Keratinocyte (primary cell): ENCODE measurements at regions not wholly inside any gene's neighbourhood (a gene's known extent, or its start where the extent isn't known, plus 50 kb on each side); places are given as distances from the start of the nearest gene placed in this dataset.

ENCODE experiments used
- DNase-seq: peaks from one replicate; pipeline ENCODE4 v3.0.0-alpha.2; 2011; ENCODE audit warnings: low read depth, missing footprints, low spot score
- FAIRE-seq: peaks from 2 replicates; lab custom pipeline; 2011; peaks lifted over from hg19 to GRCh38; lab: Jason Lieb, UNC
- H2AFZ ChIP-seq: 2 replicates; pipeline ENCODE4 v1.6.0; 2012; ENCODE audit warnings: low read length, control low read depth, inconsistent platforms; ENCODE audit not compliant: control insufficient read depth
- H3K27ac ChIP-seq: 2 replicates; pipeline ENCODE4 v1.5.1; 2011; ENCODE audit warnings: low read length; ENCODE audit not compliant: control insufficient read depth, insufficient read depth
- H3K27me3 ChIP-seq: 3 replicates; pipeline ENCODE4 v1.6.0; 2011; ENCODE audit warnings: low read length; ENCODE audit not compliant: control insufficient read depth, insufficient read depth; ENCODE audit errors: extremely low read depth
- H3K36me3 ChIP-seq, 2 experiments: 2 replicates in 1 of 2; 3 replicates in 1 of 2; pipeline ENCODE4 v1.5.1; 2011; ENCODE audit warnings: low read length in 2 of 2, mild to moderate bottlenecking in 1 of 2; ENCODE audit not compliant: control insufficient read depth in 2 of 2, insufficient read depth in 2 of 2; ENCODE audit errors: extremely low read depth in 1 of 2
- H3K4me1 ChIP-seq: 3 replicates; pipeline ENCODE4 v1.5.1; 2011; ENCODE audit warnings: low read length; ENCODE audit not compliant: control insufficient read depth, insufficient read depth; ENCODE audit errors: extremely low read depth
- H3K4me2 ChIP-seq: 3 replicates; pipeline ENCODE4 v1.6.0; 2011; ENCODE audit warnings: low read depth, low read length; ENCODE audit not compliant: control insufficient read depth, insufficient read depth; ENCODE audit errors: extremely low read depth
- H3K4me3 ChIP-seq, 3 experiments: fragments of 200-600 bp in 1 of 3; sonication (generic) in 1 of 3; 2 replicates in 2 of 3; 3 replicates in 1 of 3; pipeline ENCODE4 v1.5.1; 2011 to 2016; ENCODE audit warnings: low read length in 3 of 3, mild to moderate bottlenecking in 3 of 3, control low read depth in 2 of 3, inconsistent platforms in 1 of 3, low read depth in 1 of 3, mixed read lengths in 1 of 3, mixed run types in 1 of 3, moderate library complexity in 1 of 3; ENCODE audit not compliant: control insufficient read depth in 2 of 3, insufficient read depth in 2 of 3; ENCODE audit errors: extremely low read depth in 1 of 3
- H3K79me2 ChIP-seq: 2 replicates; pipeline ENCODE4 v1.6.0; 2012; ENCODE audit warnings: low read length; ENCODE audit not compliant: control insufficient read depth, insufficient read depth
- H3K9ac ChIP-seq: 3 replicates; pipeline ENCODE4 v1.6.0; 2011; ENCODE audit warnings: low read length; ENCODE audit not compliant: control insufficient read depth, insufficient read depth; ENCODE audit errors: extremely low read depth
- H3K9me1 ChIP-seq: 3 replicates; pipeline ENCODE4 v1.6.0; 2011; ENCODE audit warnings: low read length; ENCODE audit not compliant: control insufficient read depth, insufficient read depth; ENCODE audit errors: extremely low read depth
- H3K9me3 ChIP-seq: 2 replicates; pipeline ENCODE4 v1.5.1; 2012; ENCODE audit warnings: low read depth, low read length; ENCODE audit not compliant: control insufficient read depth
- H4K20me1 ChIP-seq: 3 replicates; pipeline ENCODE4 v1.6.0; 2011; ENCODE audit warnings: low read length; ENCODE audit not compliant: control insufficient read depth, insufficient read depth; ENCODE audit errors: extremely low read depth
- CTCF ChIP-seq, 3 experiments: IDR thresholded peaks in 1 of 3; conservative IDR thresholded peaks in 1 of 3; optimal IDR thresholded peaks in 1 of 3; 2 replicates in 2 of 3; 3 replicates in 1 of 3; pipeline versions ENCODE3 to v1.5.1; 2011; ENCODE audit warnings: low read length in 3 of 3, mild to moderate bottlenecking in 3 of 3, moderate library complexity in 2 of 3, control low read depth in 1 of 3, inconsistent platforms in 1 of 3; ENCODE audit not compliant: insufficient read depth in 2 of 3; ENCODE audit errors: extremely low read depth in 1 of 3
- EZH2 ChIP-seq: IDR thresholded peaks from one replicate; pipeline ENCODE4 v1.6.1; 2012; ENCODE audit warnings: inconsistent platforms, mild to moderate bottlenecking, low read length, moderate library complexity
- dilution Hi-C: fragments of 300-500 bp; cut with MboI; formaldehyde crosslinking; loops from one replicate; pipeline ENCODE4 v1.7.0; 2020; ENCODE audit warnings: low sequenced_read_pairs; ENCODE audit not compliant: extremely low pct_ligation_motif_present

- H3K4me1 ChIP-seq = no peaks in the 10 kb centered on the region
- H2AFZ ChIP-seq = no peak overlapping the region
- no peak overlapping the region for H3K4me2 ChIP-seq
- FAIRE-seq (no peak), DNase-seq (no peak)
- H3K27ac ChIP-seq = no peak overlapping the region
- H3K9ac ChIP-seq = no peak overlapping the region
- H3K36me3 ChIP-seq = no peaks in the 10 kb centered on the region
- H3K9me1 ChIP-seq = no peaks in the 10 kb centered on the region
- no peak overlapping the region for H3K4me3 ChIP-seq
- dilution Hi-C loops = no loop called here
- no peaks in the 10 kb centered on the region for H3K27me3 ChIP-seq
- H3K9me3 ChIP-seq = peaks cover 2% of the 10 kb centered on the region
- H3K79me2 ChIP-seq = no peaks in the 10 kb centered on the region
- no peaks in the 10 kb centered on the region for H4K20me1 ChIP-seq
- TF ChIP-seq EZH2 = no peak
- no peak for TF ChIP-seq CTCF (optimal IDR thresholded peaks at IDR 0.05 in 1 of 3, IDR thresholded peaks at IDR 0.05 in 1 of 3, conservative IDR thresholded peaks at IDR 0.05 in 1 of 3; ENCODE audit: extremely low read depth in 1 of 3, insufficient read depth in 2 of 3, low read length in 3 of 3)
Observed at GRCh38 chr5:98031496-98031895, 742.0 kb upstream of the RGMB start.

GRCh38 chr5:98031926-98032325 is 741.5 kb upstream of the RGMB start:
- FAIRE-seq = no peak
- H4K20me1 ChIP-seq = no peaks in the 10 kb centered on the region
- dilution Hi-C loops = no loop called here
- no peak overlapping the region for H3K4me2 ChIP-seq
- no peaks in the 10 kb centered on the region for H3K4me1 ChIP-seq
- H3K9me3 ChIP-seq = peaks cover 2% of the 10 kb centered on the region
- H3K27ac ChIP-seq = no peak overlapping the region
- no peaks in the 10 kb centered on the region for H3K9me1 ChIP-seq
- no peak overlapping the region for H2AFZ ChIP-seq
- H3K27me3 ChIP-seq = no peaks in the 10 kb centered on the region
- H3K4me3 ChIP-seq = no peak overlapping the region
- no peak overlapping the region for H3K9ac ChIP-seq
- no peaks in the 10 kb centered on the region for H3K36me3 ChIP-seq
- TF ChIP-seq EZH2 (no peak), CTCF (optimal IDR thresholded peaks at IDR 0.05 in 1 of 3, IDR thresholded peaks at IDR 0.05 in 1 of 3, conservative IDR thresholded peaks at IDR 0.05 in 1 of 3; ENCODE audit: extremely low read depth in 1 of 3, insufficient read depth in 2 of 3, low read length in 3 of 3) (no peak)
- DNase-seq = no peak
- H3K79me2 ChIP-seq = no peaks in the 10 kb centered on the region
